Aorta (tissue), 5 donors: ENCODE measurements at regions not wholly inside any gene's neighbourhood (a gene's known extent, or its start where the extent isn't known, plus 50 kb on each side); places are given as distances from the start of the nearest gene placed in this dataset.
"Not testable (repeated sequence)": the region's sequence is repeated elsewhere in the genome, so short reads cannot be mapped to it uniquely, and the experiment has no call there.

ENCODE experiments used
- ATAC-seq: fragments of 200-7000 bp; cut with Tn5 transposase; one replicate; pipeline ENCODE4 v1.9.1; 2022; ENCODE audit warnings: moderate library complexity; ENCODE audit not compliant: low FRiP score
- DNase-seq, 2 donors: peaks; one replicate each; pipeline ENCODE4 v3.0.0-alpha.2; 2020
- H3K27ac ChIP-seq, 2 donors: one replicate each; pipeline ENCODE4 v1.5.1; 2013; ENCODE audit warnings: low read length in 2 of 2, mild to moderate bottlenecking in 2 of 2, moderate library complexity in 2 of 2, control low read depth in 1 of 2, inconsistent platforms in 1 of 2, low read depth in 1 of 2
- H3K27me3 ChIP-seq, 2 donors: one replicate each; pipeline ENCODE4 v1.6.1; 2013; ENCODE audit warnings: control low read depth in 1 of 2, low read length in 1 of 2, mild to moderate bottlenecking in 1 of 2, moderate library complexity in 1 of 2; ENCODE audit not compliant: insufficient read depth in 2 of 2, control insufficient read depth in 1 of 2
- H3K36me3 ChIP-seq, 2 donors: one replicate each; pipeline ENCODE4 v1.6.1; 2013; ENCODE audit warnings: control low read depth in 1 of 2, low read length in 1 of 2, mild to moderate bottlenecking in 1 of 2; ENCODE audit not compliant: insufficient read depth in 2 of 2, control insufficient read depth in 1 of 2
- H3K4me1 ChIP-seq, 2 donors: one replicate each; pipeline ENCODE4 v1.6.1; 2013; ENCODE audit warnings: low read length in 2 of 2, control low read depth in 1 of 2, mild to moderate bottlenecking in 1 of 2, moderate library complexity in 1 of 2; ENCODE audit not compliant: insufficient read depth in 2 of 2, control insufficient read depth in 1 of 2
- H3K4me3 ChIP-seq, 2 donors: one replicate each; pipeline ENCODE4 v1.5.1; 2013; ENCODE audit warnings: low read length in 2 of 2, control low read depth in 1 of 2, mild to moderate bottlenecking in 1 of 2
- H3K9me3 ChIP-seq: one replicate; pipeline ENCODE4 v1.6.1; 2013; ENCODE audit warnings: mild to moderate bottlenecking, low read length; ENCODE audit not compliant: control insufficient read depth
- WGBS, 2 donors: extraction: QIAGEN DNeasy Blood & Tissue Kit; methylation state at CpG; one replicate each; pipeline ENCODE4 v1.1.7; 2013; 5-methylcytosine and 5-hydroxymethylcytosine counted together
- intact Hi-C, 2 donors: fragments of 100-400 bp; cut with DNase I; formaldehyde crosslinking; loops; one replicate each; pipeline versions ENCODE4 v1.14.2 to v1.15.0; 2022
- donor health status: healthy with polysubstance abuse.
- donor health status: Bipolar disorder and iron deficiency.
- donor health status: DM: no; HTN: no; CAD: no.
- donor health status: DM: no; HTN: no; CAD: no.
- donor health status: DM: yes; HTN: yes; CAD: no.

DNA sequence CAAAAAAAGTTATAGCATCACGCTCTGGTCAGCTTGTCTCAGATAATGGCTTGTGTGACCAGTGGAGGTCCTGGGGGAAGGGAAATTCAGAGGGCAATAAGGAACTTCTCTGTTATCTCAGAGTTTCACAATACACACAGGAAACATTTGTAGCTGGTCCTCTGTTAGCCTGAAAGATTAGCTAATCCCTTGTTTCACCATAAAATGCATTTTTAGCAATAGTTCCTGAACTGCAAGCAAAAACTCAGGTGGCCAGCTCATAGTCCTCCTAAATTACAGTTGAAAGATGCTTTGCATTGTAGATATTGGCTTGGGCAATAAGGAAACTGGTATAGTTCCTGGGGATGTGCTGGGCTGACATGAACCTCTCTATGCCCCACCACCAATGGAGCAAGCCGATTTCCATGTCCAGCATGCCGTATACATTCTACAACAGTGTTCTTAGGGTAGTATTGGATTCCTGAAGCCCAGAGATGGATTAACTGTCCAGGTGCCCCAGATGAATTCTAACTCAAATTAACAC is 141.5 kb upstream of the TBL1XR1 start:
- H3K27me3 ChIP-seq: no peaks in the 10 kb centered on the region
- H3K36me3 ChIP-seq: no peaks in the 10 kb centered on the region
- no peaks in the 10 kb centered on the region for H3K9me3 ChIP-seq
- peaks cover 4 to 10% of the 10 kb centered on the region in 2 donors for H3K4me1 ChIP-seq
- 70 to 72% methylated on average over 3 of the region's 3 CpGs for WGBS, 2 donors
- intact Hi-C loops: no loop called here
- ATAC-seq (peak; percentile 82), DNase-seq (no peak)
- H3K4me3 ChIP-seq: no peak overlapping the region
- no peak overlapping the region for H3K27ac ChIP-seq

DNA sequence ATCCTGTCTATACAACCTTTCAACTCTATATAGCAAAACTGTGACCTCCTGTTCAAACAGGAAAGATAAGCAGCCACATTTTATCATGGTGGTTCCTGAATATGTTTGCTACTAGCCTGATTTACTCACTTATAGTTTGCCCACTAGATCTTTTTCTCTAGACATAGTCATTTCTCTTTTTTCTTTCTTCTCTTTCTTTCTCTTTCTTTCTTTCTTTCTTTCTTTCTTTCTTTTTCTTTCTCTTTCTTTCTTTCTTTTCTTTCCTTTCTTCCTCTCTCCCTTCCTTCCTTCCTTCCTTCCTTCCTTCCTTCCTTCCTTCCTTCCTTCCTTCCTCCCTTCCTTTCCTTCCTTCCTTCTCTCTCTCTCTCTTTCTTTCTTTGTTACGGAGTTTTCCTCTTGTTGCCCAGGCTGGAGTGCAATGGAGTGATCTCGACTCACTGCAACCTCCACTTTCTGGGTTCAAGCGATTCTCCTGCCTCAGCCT is 142.0 kb upstream of the TBL1XR1 start:
- DNase-seq, ATAC-seq, H3K27me3 ChIP-seq, H3K4me3 ChIP-seq, H3K36me3 ChIP-seq, H3K27ac ChIP-seq, intact Hi-C loops, H3K9me3 ChIP-seq: not testable (repeated sequence)
- H3K4me1 ChIP-seq: peaks cover 3 to 10% of the 10 kb centered on the region in 2 donors
- 65 to 77% methylated on average over 3 of the region's 3 CpGs for WGBS, 2 donors

DNA sequence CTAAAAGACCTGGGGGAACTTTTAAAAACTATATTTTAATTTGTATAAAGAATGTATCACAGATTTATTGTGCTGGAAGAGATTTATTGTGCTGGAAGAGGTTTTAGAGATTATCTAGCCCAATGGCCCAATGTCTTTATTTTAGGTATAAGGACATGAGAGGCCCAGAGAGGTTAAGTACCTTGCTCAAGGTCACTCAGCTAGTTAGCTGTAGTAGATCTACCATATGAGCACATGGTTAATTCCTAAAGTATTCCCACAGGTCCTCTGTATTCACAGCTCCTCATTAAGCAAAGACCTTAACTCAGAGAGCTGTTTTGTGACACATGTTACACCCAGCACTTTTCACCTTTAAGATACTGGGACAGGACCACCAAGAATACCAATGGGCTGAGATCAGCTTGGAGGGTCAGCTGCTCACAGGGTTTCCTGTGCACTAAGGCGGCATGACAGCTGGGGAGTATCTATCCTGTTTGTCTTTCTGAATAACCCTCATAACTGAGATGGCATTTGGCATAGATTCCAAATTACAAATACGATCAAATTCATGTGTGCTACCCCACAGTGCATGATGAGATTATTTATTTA is 143.1 kb upstream of the TBL1XR1 start:
- no peak overlapping the region for H3K4me3 ChIP-seq
- H3K36me3 ChIP-seq: no peaks in the 10 kb centered on the region
- intact Hi-C loops: no loop called here
- no peaks in the 10 kb centered on the region for H3K27me3 ChIP-seq
- WGBS, 2 donors: 63% methylated on average over 2 of the region's 2 CpGs
- H3K9me3 ChIP-seq: no peaks in the 10 kb centered on the region
- DNase-seq (no peak), ATAC-seq (no peak)
- H3K27ac ChIP-seq: peak overlapping the region in 1 of 2 donors; percentile 19
- H3K4me1 ChIP-seq: peaks cover 5 to 10% of the 10 kb centered on the region in 2 donors

DNA sequence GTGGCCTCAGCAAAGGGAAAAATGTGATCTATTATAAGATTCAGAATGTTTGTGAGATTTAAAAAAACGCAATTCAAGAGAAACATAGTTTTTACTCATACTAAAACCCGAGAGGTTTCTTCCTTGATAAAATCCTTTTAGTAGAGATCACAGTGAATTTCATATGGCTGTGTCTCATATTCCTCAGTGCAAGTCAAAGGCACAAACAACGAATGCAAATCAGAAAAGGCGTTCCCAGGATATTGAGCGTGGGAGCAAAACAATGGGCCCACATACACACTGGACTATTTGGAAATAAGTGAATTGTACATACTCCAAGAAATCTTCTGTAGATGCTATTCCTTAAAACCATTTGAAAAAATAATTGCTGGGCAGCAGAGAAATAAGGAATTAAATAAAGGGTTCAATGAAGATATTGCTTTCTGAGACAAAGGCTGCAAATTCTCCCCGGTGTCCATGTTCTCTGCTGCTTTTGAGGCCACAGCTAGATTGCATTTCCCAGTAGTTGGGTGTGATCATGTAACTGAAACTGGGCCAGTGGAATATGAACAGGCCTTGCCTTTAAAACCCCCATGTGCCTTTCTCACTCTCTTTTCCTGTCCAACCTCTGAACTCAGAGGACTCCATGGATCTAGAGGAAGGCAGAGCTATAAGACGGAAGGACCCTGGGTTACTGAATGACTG is 144.6 kb upstream of the TBL1XR1 start:
- intact Hi-C loops: no loop called here
- ATAC-seq (no peak), DNase-seq (no peak)
- H3K4me1 ChIP-seq: peaks cover 7 to 12% of the 10 kb centered on the region in 2 donors
- H3K27ac ChIP-seq: peak overlapping the region in 1 of 2 donors; percentile 44
- no peak overlapping the region for H3K4me3 ChIP-seq
- no peaks in the 10 kb centered on the region for H3K36me3 ChIP-seq
- H3K9me3 ChIP-seq: no peaks in the 10 kb centered on the region
- H3K27me3 ChIP-seq: no peaks in the 10 kb centered on the region
- WGBS, 2 donors: 34 to 41% methylated on average over 7 of the region's 7 CpGs

DNA sequence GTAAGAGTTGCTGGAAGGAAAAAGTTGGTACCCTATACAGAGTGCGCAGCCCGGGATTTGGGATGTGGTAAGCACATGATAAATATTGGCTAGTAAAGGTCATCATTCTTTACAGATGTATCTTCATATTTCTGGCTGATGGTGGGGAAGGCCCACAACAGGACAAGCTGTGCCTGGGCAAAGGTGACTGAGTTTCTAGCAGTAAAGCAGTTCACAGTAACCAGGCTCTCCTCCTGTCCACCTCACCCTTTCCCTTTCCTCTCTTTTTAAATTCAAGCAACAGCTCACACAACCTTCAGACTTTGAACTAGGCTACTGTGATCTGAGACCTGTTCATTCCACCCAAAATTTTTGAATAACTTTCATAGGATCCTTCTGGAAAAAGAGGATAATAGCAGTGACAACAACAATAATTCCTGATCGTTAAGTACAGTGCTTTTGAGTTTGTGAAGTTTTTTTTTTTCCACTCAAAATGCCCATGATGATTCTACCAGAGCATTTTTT is 145.9 kb upstream of the TBL1XR1 start:
- no peaks in the 10 kb centered on the region for H3K9me3 ChIP-seq
- intact Hi-C loops: no loop called here
- no peaks in the 10 kb centered on the region for H3K27me3 ChIP-seq
- ATAC-seq (no peak), DNase-seq (no peak)
- H3K27ac ChIP-seq: peak overlapping the region in 1 of 2 donors; percentile 67
- 65 to 68% methylated on average over 3 of the region's 3 CpGs for WGBS, 2 donors
- H3K4me1 ChIP-seq: peaks cover 5 to 13% of the 10 kb centered on the region in 2 donors
- no peak overlapping the region for H3K4me3 ChIP-seq
- no peaks in the 10 kb centered on the region for H3K36me3 ChIP-seq

DNA sequence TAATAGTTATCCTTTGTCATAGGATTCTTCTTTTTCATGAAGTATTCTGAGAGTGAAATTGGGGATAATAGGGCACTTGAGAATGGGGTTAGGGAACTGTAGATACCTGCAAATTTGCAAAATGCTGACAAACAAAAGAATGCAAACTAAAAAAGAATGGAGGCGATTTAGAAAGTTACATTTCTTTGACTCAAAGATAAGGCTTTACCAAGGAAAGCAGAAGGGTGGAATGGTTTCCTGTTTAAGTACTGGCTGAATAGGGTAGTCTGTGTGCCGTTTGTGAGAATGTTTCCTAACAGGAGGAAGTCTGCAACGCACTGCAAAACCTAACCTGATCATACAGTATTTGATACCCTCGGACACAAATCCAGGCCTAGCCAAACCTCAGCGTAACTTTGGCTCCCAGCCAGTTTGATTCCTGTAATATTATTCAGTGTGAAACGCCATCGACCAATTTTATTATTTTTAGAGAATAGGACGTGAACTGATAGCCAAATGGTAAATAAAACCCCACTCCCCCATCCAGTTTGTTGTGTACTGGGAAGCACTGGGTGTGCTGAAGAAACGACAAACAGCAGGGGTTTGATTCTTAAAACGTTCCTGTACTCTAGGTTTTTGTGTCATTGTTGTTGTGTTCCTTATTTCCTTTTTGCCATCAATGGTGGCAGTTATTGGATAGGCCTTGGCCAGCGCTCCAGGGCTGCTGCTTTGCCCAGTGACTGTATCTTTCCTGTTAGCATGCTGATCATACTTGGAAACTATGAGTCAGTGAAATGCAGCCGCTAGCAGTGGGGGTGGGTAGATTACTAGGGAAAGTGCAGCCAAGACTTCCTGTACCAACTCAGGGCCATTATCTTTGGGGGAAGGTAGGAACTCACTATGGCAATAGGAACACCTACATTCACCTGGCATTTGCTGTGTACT is 148.0 kb upstream of the TBL1XR1 start:
- peak; percentile 96 for ATAC-seq
- Histone ChIP-seq H3K36me3 (no peaks in the 10 kb centered on the region), H3K27me3 (no peaks in the 10 kb centered on the region), H3K27ac (peak overlapping the region; percentile 95 to 99), H3K4me1 (peaks cover 8 to 9% of the 10 kb centered on the region in 2 donors), H3K9me3 (no peaks in the 10 kb centered on the region), H3K4me3 (no peak overlapping the region)
- intact Hi-C loops: no loop called here
- WGBS, 2 donors: 0 to 3% methylated on average over 12 of the region's 12 CpGs
- peak; percentile 91 to 94 for DNase-seq

DNA sequence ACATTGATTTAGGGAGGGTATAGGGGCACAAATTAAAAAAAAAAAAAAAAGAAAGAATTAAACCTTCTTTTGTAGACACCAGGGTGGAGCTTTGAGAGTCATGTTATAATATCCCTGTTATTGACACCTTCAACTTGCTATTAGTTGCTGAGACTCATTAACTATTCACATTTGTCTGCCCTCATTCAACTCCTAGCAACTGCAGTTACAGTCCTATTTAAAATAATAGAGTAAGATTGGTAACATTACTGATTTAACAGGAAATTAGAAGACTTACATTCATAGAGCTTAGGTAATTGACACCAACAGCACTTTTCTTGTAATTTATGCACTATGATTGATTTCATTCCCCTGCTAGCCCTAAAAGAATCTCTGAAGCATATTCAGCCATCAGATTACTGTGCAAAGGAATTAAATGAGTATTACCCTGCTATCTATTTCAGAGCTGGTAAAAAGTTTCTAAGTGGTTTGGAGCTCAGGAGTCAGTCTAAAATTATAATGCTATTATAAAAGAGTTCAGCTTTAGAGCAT is 148.8 kb upstream of the TBL1XR1 start:
- Histone ChIP-seq H3K36me3 (no peaks in the 10 kb centered on the region), H3K9me3 (no peaks in the 10 kb centered on the region), H3K4me3 (no peak overlapping the region), H3K27me3 (no peaks in the 10 kb centered on the region), H3K27ac (peak overlapping the region in 1 of 2 donors; percentile 24), H3K4me1 (peaks cover 8% of the 10 kb centered on the region in 2 donors)
- ATAC-seq (no peak), DNase-seq (no peak)
- intact Hi-C loops: no loop called here

DNA sequence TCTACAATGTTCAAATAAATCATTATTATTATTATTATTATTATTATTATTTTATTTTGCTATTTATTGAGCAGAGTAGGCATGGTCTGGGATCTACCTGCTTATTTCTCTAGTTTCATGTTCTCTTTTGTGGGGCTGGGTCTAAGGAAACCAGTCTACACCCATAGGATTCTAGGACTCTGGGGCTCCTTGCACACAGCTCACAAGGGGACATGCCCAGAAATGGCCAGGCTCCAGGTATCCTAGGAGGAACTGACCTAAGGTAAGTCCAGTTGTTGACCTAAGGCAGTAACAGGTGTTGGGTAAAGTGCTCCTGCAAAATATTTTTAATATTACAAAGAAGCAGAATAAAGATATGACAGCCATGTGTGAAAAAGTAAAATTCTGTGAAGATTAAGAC is 149.6 kb upstream of the TBL1XR1 start:
- H3K36me3 ChIP-seq: no peaks in the 10 kb centered on the region
- H3K4me1 ChIP-seq: peaks cover 8% of the 10 kb centered on the region in 2 donors
- DNase-seq: no peak
- no peaks in the 10 kb centered on the region for H3K27me3 ChIP-seq
- H3K9me3 ChIP-seq: no peaks in the 10 kb centered on the region
- no peak overlapping the region for H3K27ac ChIP-seq
- no peak overlapping the region for H3K4me3 ChIP-seq
- no peak for ATAC-seq
- intact Hi-C loops: no loop called here
